ENCODE measurements at regions not wholly inside any gene's neighbourhood (a gene's known extent, or its start where the extent isn't known, plus 50 kb on each side); places are given as distances from the start of the nearest gene placed in this dataset.
"Not testable (repeated sequence)": the region's sequence is repeated elsewhere in the genome, so short reads cannot be mapped to it uniquely, and the experiment has no call there.

- DNase-seq = no peak
Measured at GRCh38 chr2:187995556-187995955, 296.1 kb upstream of the GULP1 start.

DNA sequence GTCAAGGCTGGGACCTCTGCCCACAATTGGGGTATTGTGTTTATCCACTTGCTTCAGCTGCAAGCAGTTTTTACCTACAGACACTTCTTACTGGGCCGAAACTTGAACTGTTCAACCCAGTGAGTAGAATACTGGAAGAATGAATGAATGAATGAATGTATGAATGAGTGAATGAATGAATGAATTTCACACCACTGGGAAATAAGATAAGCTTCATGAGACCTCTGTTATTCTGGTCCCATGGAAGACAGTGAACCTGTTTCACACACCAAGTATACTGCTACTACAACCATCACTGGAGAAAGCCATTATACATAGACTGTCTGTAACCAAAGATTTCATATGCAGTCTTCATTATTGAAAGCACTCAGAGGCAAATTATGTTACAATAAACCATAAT lies 295.0 kb upstream of the GULP1 start:
- no peak for DNase-seq

DNA sequence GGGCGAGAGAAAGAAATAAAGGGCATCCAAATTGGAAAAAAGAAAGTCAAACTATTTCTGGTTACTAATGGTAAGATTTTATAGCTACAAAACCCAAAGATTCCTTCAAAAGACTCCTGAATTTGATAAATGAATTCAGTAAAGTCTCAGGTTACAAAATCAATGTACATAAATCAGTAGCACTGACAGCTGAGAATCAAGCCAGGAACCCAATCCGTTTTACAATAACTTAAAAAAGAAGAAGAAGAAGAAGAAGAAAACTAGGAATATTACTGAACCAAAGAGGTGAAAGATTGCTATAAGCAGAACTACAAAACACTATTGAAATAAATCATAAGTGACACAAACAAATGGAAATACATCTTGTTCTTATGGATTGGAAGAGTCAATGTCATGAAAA lies 291.5 kb upstream of the GULP1 start:
- DNase-seq = no peak

GRCh38 chr2:188003800-188004199 lies 287.9 kb upstream of the GULP1 start:
- no peak for DNase-seq

- no peak for DNase-seq
Measured at GRCh38 chr2:188013767-188014166, 277.9 kb upstream of the GULP1 start.

DNA sequence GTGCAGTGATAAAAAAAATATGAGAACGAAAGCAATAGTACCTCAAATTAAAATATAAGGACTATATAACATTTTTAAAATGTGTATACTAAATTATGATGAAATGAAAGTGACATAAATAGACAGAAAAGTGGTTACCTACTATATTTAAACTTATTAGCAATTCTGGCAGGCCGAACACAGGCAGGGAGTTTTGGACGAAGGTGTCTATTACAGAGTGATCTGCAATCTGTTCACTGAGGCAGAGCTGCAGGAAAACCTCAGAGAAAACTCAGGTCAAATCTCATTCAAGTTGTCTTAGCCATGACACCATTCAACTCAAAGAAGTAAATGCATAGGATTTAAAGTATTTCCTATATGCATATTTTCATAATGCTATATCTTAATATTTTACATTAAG lies 274.8 kb upstream of the GULP1 start:
- no peak for DNase-seq

DNA sequence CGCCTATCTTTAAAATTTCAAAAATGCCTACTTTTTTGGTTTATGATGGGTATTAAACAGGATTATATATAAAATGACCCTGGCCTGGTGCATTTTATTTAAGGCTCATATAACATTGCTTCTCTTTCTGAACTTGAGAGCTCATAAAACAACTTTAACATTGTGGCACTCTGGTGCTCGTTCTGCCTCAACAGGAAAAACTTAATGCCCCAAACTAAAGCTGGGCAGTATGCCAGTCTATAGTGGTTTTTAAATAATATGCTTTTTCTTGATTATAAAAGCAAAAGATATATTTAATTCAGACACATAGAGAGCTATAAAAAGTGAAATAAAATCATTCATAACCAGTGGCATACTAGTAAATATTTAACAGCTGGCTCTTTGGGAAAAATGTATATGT lies 269.3 kb upstream of the GULP1 start:
- DNase-seq = no peak

GRCh38 chr2:188023035-188023434 lies 268.6 kb upstream of the GULP1 start:
- DNase-seq = no peak

- peak; percentile 39 for DNase-seq
Measured at GRCh38 chr2:188024811-188025210, 266.9 kb upstream of the GULP1 start.

- DNase-seq = no peak
Measured at GRCh38 chr2:188028739-188029138, 262.9 kb upstream of the GULP1 start.

- DNase-seq = no peak
Measured at GRCh38 chr2:188032306-188032705, 259.4 kb upstream of the GULP1 start.

GRCh38 chr2:188032786-188033185 lies 258.9 kb upstream of the GULP1 start:
- no peak for DNase-seq

- DNase-seq = not testable (repeated sequence)
Measured at GRCh38 chr2:188033240-188033639, 258.4 kb upstream of the GULP1 start.

- DNase-seq = not testable (repeated sequence)
Measured at GRCh38 chr2:188034102-188034501, 257.6 kb upstream of the GULP1 start.

- not testable (repeated sequence) for DNase-seq
Measured at GRCh38 chr2:188035377-188035776, 256.3 kb upstream of the GULP1 start.

GRCh38 chr2:188036786-188037185 lies 254.9 kb upstream of the GULP1 start:
- DNase-seq = not testable (repeated sequence)

DNA sequence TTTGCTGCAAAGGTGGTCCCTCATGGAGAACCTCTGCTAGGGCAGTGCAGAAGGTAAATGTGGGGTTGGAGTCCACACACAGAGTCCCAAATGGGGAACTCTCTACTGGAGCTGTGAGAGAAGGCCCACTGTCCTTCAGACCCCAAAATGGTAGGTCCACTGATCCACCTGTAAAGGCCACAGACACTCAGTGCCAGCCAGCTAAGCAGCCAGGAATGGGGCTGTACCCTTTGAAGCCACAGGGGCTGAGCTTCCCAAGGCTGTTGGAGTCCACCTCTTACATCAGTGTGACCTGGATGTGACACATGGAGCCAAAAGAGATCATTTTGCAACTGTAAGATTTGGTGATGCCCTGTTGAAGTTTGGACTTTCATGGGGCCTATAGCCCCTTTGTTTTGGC lies 252.4 kb upstream of the GULP1 start:
- DNase-seq = no peak

GRCh38 chr2:188042412-188042811 lies 249.3 kb upstream of the GULP1 start:
- peak; percentile 68 for DNase-seq

DNA sequence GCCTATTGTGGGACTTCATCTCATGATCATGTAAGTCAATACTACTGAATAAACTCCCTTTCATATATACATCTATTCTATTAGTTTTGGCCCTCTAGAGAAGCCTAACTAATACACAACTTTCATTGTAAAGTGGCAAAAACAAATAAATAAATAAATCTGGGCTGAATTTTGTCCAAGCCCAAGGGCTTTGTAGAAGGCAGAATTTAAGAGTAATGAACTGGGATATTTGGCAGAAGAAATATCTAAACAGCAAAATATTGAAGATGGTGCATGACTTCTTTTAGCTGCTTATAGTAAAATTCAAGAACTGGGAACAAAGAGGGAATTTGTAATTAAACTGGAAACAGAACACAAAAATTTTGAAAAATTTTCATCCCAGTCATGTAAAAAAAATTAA lies 246.7 kb upstream of the GULP1 start:
- no peak for DNase-seq

DNA sequence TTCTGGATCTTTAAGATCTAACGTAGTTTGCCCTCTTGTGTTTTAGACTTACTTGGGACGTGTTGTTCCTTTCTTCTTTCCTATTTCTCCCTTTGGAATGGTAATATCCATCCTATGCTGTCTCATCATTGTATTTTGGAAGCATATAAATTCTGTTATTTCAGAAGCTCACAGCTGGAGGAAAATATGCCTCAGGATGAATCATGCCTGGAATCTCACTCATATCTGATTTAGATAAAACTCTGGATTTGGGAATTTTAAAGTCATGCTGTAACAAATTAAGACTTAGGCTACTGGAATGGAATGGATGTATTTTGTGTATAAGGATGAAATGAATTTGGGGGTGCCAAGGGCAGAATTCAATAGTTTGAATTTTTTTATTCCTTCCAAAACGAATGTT lies 245.2 kb upstream of the GULP1 start:
- peak; percentile 48 for DNase-seq

- peak; percentile 55 for DNase-seq
Measured at GRCh38 chr2:188047735-188048134, 243.9 kb upstream of the GULP1 start.

GRCh38 chr2:188050726-188051125 lies 240.9 kb upstream of the GULP1 start:
- peak; percentile 61 for DNase-seq

DNA sequence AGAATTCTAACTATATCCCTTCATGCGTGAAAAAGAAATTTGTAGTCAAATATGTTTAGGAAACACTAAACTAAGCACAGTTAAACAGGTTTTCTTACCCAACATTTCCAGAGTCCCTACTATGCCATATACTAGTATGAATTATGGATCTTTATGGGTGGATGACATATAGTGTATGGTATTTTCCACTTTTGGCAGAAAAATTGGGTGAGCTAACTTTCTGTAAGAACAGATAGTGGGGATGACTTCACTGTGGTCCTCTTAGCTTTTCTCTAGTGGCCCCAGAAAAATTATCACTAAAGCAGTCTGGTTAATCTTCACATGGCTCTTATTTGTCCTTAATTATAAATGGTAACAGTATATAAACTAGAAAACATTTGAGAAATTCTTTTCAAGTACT lies 240.0 kb upstream of the GULP1 start:
- peak; percentile 58 for DNase-seq

- no peak for DNase-seq
Measured at GRCh38 chr2:188065386-188065785, 226.3 kb upstream of the GULP1 start.

GRCh38 chr2:188068093-188068492 lies 223.6 kb upstream of the GULP1 start:
- DNase-seq = no peak

Measured in fibroblast of skin of abdomen (primary cell).